GM23338 (cell line): ENCODE measurements at regions not wholly inside any gene's neighbourhood (a gene's known extent, or its start where the extent isn't known, plus 50 kb on each side); places are given as distances from the start of the nearest gene placed in this dataset.

Source experiments
- ATAC-seq: fragments of 200-7000 bp; cut with Tn5 transposase; 3 replicates; pipeline ENCODE4 v1.9.1; 2020
- DNase-seq: peaks from one replicate; pipeline ENCODE4 v3.0.0-alpha.2; 2015; ENCODE audit warnings: low spot score
- H2AFZ ChIP-seq: fragments of 200-600 bp; sonication (generic); 2 replicates; pipeline ENCODE4 v1.8.0; 2016; ENCODE audit warnings: antibody characterized with exemption, mild to moderate bottlenecking, moderate library complexity
- H3F3A ChIP-seq: fragments of 200-600 bp; sonication (generic); replicated peaks from 2 replicates; pipeline ENCODE4 v1.8.0; 2017; ENCODE audit warnings: antibody characterized with exemption, mixed run types, low read depth
- H3K27ac ChIP-seq: fragments of 200-600 bp; sonication (generic); 2 replicates; pipeline ENCODE4 v1.6.1; 2016; ENCODE audit warnings: low read depth
- H3K27me3 ChIP-seq: fragments of 200-600 bp; sonication (generic); 2 replicates; pipeline ENCODE4 v1.8.0; 2016; ENCODE audit warnings: mild to moderate bottlenecking, mixed run types, moderate library complexity; ENCODE audit not compliant: insufficient read depth
- H3K36me3 ChIP-seq: fragments of 200-600 bp; sonication (generic); 2 replicates; pipeline ENCODE4 v1.8.0; 2016; ENCODE audit warnings: mild to moderate bottlenecking; ENCODE audit not compliant: insufficient read depth
- H3K4me1 ChIP-seq: fragments of 200-600 bp; sonication (generic); 2 replicates; pipeline ENCODE4 v1.8.0; 2016; ENCODE audit warnings: mild to moderate bottlenecking, moderate library complexity; ENCODE audit not compliant: insufficient read depth
- H3K4me2 ChIP-seq: fragments of 200-600 bp; sonication (generic); 2 replicates; pipeline ENCODE4 v1.7.1; 2017; ENCODE audit warnings: mixed run types
- H3K4me3 ChIP-seq: fragments of 200-600 bp; sonication (generic); 2 replicates; pipeline ENCODE4 v1.6.1; 2016; ENCODE audit warnings: mixed run types
- H3K79me2 ChIP-seq: fragments of 200-600 bp; sonication (generic); replicated peaks from 2 replicates; pipeline ENCODE4 v1.8.0; 2017; ENCODE audit warnings: mild to moderate bottlenecking; ENCODE audit not compliant: insufficient read depth
- H3K9me2 ChIP-seq: fragments of 200-600 bp; sonication (generic); 2 replicates; pipeline ENCODE4 v1.8.0; 2017; ENCODE audit not compliant: insufficient read depth
- H4K20me1 ChIP-seq: fragments of 200-600 bp; sonication (generic); replicated peaks from 2 replicates; pipeline ENCODE4 v1.8.0; 2017; ENCODE audit warnings: mild to moderate bottlenecking; ENCODE audit not compliant: insufficient read depth
- H3K27ac Mint-ChIP-seq: 2 replicates; pipeline ENCODE4 v1.8.0; 2020; ENCODE audit warnings: inconsistent platforms, mild to moderate bottlenecking, moderate library complexity, mixed read lengths
- H3K27me3 Mint-ChIP-seq: 3 replicates; pipeline ENCODE4 v1.8.0; 2022; ENCODE audit warnings: low read depth, mild to moderate bottlenecking, moderate library complexity, mixed read lengths, inconsistent platforms; ENCODE audit not compliant: insufficient read depth, poor library complexity
- H3K36me3 Mint-ChIP-seq: 3 replicates; pipeline ENCODE4 v1.8.0; 2021; ENCODE audit warnings: low read depth, mild to moderate bottlenecking, inconsistent platforms, moderate library complexity, mixed read lengths
- H3K4me1 Mint-ChIP-seq: 3 replicates; pipeline ENCODE4 v1.8.0; 2020; ENCODE audit warnings: mild to moderate bottlenecking, inconsistent platforms, mixed read lengths
- H3K4me3 Mint-ChIP-seq: 3 replicates; pipeline ENCODE4 v1.8.0; 2021; ENCODE audit warnings: moderate library complexity, mild to moderate bottlenecking, inconsistent platforms, mixed read lengths
- H3K9me3 Mint-ChIP-seq: 3 replicates; pipeline ENCODE4 v1.8.0; 2020; ENCODE audit warnings: moderate library complexity, mild to moderate bottlenecking, inconsistent platforms, mixed read lengths
- CREB1 ChIP-seq: fragments of 250-450 bp; sonication (Bioruptor Pico); IDR thresholded peaks from 2 replicates; pipeline ENCODE4 v1.5.0; 2020; ENCODE audit warnings: low read depth, mild to moderate bottlenecking, moderate library complexity
- CTCF ChIP-seq, 2 experiments: fragments of 200-600 bp in 1 of 2; sonication (generic) in 1 of 2; conservative IDR thresholded peaks; 2 replicates each; pipeline versions ENCODE4 v1.5.1 to v1.6.1; 2016 to 2017; ENCODE audit warnings: antibody characterized with exemption in 2 of 2, low read depth in 2 of 2, mild to moderate bottlenecking in 2 of 2, moderate library complexity in 1 of 2
- ETS1 ChIP-seq: IDR thresholded peaks from 2 replicates; pipeline ENCODE4 v1.6.1; 2016; ENCODE audit warnings: antibody characterized with exemption
- EZH2phosphoT487 ChIP-seq: fragments of 200-600 bp; sonication (generic); IDR thresholded peaks from one replicate; pipeline ENCODE4 v1.8.1; 2018; ENCODE audit warnings: antibody characterized with exemption; ENCODE audit not compliant: unreplicated experiment
- POLR2AphosphoS5 ChIP-seq: IDR thresholded peaks from 2 replicates; pipeline ENCODE4 v1.6.1; 2016; ENCODE audit warnings: antibody characterized with exemption, low read depth
- REST ChIP-seq: IDR thresholded peaks from one replicate; pipeline ENCODE4 v1.6.1; 2018; ENCODE audit warnings: antibody characterized with exemption; ENCODE audit not compliant: unreplicated experiment
- STAT1 ChIP-seq: IDR thresholded peaks from one replicate; pipeline ENCODE4 v1.6.1; 2016; ENCODE audit warnings: antibody characterized with exemption; ENCODE audit not compliant: unreplicated experiment
- ZNF114 ChIP-seq: fragments of 250-450 bp; sonication (Bioruptor Pico); IDR thresholded peaks from 2 replicates; pipeline ENCODE4 v1.5.0; 2020; ENCODE audit warnings: mild to moderate bottlenecking, moderate library complexity
- ZNF331 ChIP-seq: fragments of 250-450 bp; sonication (Bioruptor Pico); IDR thresholded peaks from 2 replicates; pipeline ENCODE4 v1.5.0; 2020; ENCODE audit warnings: low read depth, mild to moderate bottlenecking, moderate library complexity
- ZNF462 ChIP-seq: fragments of 250-450 bp; sonication (Bioruptor Pico); IDR thresholded peaks from 2 replicates; pipeline ENCODE4 v1.5.0; 2020; ENCODE audit warnings: mild to moderate bottlenecking, moderate library complexity

DNA sequence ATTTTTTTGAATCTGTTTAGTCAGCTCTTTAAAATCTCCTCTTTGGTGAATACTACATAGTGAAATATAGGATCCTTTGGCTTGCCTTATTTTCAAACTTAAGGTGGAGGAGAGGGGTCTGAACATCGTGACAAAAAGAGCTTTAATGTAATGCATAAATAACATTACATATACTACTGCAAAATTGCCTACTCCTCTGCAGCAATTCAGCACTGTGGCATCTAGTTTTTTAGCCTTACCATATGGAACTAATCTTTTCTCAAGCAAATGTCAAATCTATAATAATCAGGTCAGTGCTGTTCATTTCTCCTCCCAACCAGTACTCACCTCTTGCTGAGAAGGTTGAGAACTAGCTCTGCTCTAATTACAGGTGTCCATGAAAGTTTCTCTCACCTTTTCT lies 394.0 kb upstream of the CDIN1 start:
- Mint-ChIP-seq H3K27ac (no peak overlapping the region), H3K36me3 (no peaks in the 10 kb centered on the region), H3K9me3 (no peaks in the 10 kb centered on the region), H3K27me3 (no peaks in the 10 kb centered on the region), H3K4me3 (no peak overlapping the region), H3K4me1 (peaks cover 5% of the 10 kb centered on the region; the same call in 1 of the 3 replicates)
- Histone ChIP-seq H4K20me1 (no peaks in the 10 kb centered on the region), H3K36me3 (no peaks in the 10 kb centered on the region), H2AFZ (no peak overlapping the region), H3F3A (no peaks in the 10 kb centered on the region), H3K4me2 (no peak overlapping the region), H3K9me2 (0 out of 2 replicates have a peak, but pooled peaks cover 3% of the 10 kb centered on the region), H3K27ac (no peak overlapping the region), H3K79me2 (no peaks in the 10 kb centered on the region), H3K4me3 (no peak overlapping the region), H3K27me3 (no peaks in the 10 kb centered on the region), H3K4me1 (no peaks in the 10 kb centered on the region)
- ATAC-seq (no peak), DNase-seq (no peak)
- no peak for TF ChIP-seq ZNF462
- no peak for TF ChIP-seq STAT1
- TF ChIP-seq ZNF114 (CRISPR knock-in tag) = no peak
- no peak for TF ChIP-seq ETS1

- Histone ChIP-seq H3K4me1 (no peaks in the 10 kb centered on the region), H3K36me3 (no peaks in the 10 kb centered on the region), H3K4me3 (no peak overlapping the region), H3K9me2 (0 out of 2 replicates have a peak, but pooled peaks cover 3% of the 10 kb centered on the region), H4K20me1 (no peaks in the 10 kb centered on the region), H2AFZ (no peak overlapping the region), H3K79me2 (no peaks in the 10 kb centered on the region), H3F3A (no peaks in the 10 kb centered on the region), H3K4me2 (no peak overlapping the region), H3K27me3 (no peaks in the 10 kb centered on the region), H3K27ac (no peak overlapping the region)
- H3K4me3 Mint-ChIP-seq = no peak overlapping the region
- H3K27me3 Mint-ChIP-seq = no peaks in the 10 kb centered on the region
- DNase-seq (no peak), ATAC-seq (no peak)
- H3K36me3 Mint-ChIP-seq = no peaks in the 10 kb centered on the region
- no peaks in the 10 kb centered on the region for H3K9me3 Mint-ChIP-seq
- H3K27ac Mint-ChIP-seq = no peak overlapping the region
- peaks cover 5% of the 10 kb centered on the region; the same call in 1 of the 3 replicates for H3K4me1 Mint-ChIP-seq
- TF ChIP-seq STAT1 (no peak), CREB1 (CRISPR knock-in tag) (no peak), REST (no peak), POLR2AphosphoS5 (no peak), CTCF (conservative IDR thresholded peaks at IDR 0.05; ENCODE audit: low read depth in 2 of 2) (no peak), EZH2phosphoT487 (no peak), ZNF331 (CRISPR knock-in tag) (no peak)
Observed at GRCh38 chr15:36185845-36186244, 393.6 kb upstream of the CDIN1 start.
